ENCODE measurements at regions not wholly inside any gene's neighbourhood (a gene's known extent, or its start where the extent isn't known, plus 50 kb on each side); places are given as distances from the start of the nearest gene placed in this dataset.

DNA sequence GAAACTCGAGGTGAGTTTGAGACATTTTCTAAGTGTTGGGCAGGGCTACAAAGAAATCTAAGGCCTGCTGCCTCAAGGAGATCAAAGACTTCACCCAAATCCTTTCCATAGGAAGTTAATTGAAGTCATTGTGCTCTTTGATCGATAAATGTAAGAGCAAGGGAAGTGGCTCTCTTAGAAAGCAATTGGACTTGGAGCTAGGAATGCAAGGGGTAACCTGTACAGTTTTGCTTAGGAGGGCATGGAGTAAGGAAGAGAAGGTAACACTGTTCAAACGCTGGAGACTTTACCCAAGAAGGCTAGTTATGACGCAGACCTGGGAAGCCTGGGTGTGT is 418.0 kb upstream of the PROX1 start:
- no peak overlapping the region for H3K4me3 ChIP-seq (ENCODE audit: low read depth in 2 of 2, low read length in 2 of 2)
- in situ Hi-C loops (cut with HindIII; ENCODE audit: low pct_unique_long_range_greater_than_20kb, low sequenced_read_pairs) (no loop called here), intact Hi-C loops (cut with micrococcal nuclease; ENCODE audit: unreplicated experiment) (no loop called here)
- ChIA-PET POLR2A (interaction anchor here (0.5 kb wide), 1 partner anchor 955 kb away, joined by 4 read pairs; no protein-coding TSS in a partner anchor), CTCF (no interaction called here)
- ATAC-seq (no peak), DNase-seq (ENCODE audit: low read depth, low spot score) (no peak)
- H3K9me3 ChIP-seq (ENCODE audit: control insufficient read depth, insufficient read depth, low read depth, low read length), result no peaks in the 10 kb centered on the region
- TF ChIP-seq, protein P1, sequence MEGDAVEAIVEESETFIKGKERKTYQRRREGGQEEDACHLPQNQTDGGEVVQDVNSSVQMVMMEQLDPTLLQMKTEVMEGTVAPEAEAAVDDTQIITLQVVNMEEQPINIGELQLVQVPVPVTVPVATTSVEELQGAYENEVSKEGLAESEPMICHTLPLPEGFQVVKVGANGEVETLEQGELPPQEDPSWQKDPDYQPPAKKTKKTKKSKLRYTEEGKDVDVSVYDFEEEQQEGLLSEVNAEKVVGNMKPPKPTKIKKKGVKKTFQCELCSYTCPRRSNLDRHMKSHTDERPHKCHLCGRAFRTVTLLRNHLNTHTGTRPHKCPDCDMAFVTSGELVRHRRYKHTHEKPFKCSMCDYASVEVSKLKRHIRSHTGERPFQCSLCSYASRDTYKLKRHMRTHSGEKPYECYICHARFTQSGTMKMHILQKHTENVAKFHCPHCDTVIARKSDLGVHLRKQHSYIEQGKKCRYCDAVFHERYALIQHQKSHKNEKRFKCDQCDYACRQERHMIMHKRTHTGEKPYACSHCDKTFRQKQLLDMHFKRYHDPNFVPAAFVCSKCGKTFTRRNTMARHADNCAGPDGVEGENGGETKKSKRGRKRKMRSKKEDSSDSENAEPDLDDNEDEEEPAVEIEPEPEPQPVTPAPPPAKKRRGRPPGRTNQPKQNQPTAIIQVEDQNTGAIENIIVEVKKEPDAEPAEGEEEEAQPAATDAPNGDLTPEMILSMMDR (IDR thresholded peaks at IDR 0.05), result no peak
- TF ChIP-seq POLR2AphosphoS5 (IDR thresholded peaks at IDR 0.05; ENCODE audit: low read depth, low read length), result no peak
- TF ChIP-seq, protein P2, sequence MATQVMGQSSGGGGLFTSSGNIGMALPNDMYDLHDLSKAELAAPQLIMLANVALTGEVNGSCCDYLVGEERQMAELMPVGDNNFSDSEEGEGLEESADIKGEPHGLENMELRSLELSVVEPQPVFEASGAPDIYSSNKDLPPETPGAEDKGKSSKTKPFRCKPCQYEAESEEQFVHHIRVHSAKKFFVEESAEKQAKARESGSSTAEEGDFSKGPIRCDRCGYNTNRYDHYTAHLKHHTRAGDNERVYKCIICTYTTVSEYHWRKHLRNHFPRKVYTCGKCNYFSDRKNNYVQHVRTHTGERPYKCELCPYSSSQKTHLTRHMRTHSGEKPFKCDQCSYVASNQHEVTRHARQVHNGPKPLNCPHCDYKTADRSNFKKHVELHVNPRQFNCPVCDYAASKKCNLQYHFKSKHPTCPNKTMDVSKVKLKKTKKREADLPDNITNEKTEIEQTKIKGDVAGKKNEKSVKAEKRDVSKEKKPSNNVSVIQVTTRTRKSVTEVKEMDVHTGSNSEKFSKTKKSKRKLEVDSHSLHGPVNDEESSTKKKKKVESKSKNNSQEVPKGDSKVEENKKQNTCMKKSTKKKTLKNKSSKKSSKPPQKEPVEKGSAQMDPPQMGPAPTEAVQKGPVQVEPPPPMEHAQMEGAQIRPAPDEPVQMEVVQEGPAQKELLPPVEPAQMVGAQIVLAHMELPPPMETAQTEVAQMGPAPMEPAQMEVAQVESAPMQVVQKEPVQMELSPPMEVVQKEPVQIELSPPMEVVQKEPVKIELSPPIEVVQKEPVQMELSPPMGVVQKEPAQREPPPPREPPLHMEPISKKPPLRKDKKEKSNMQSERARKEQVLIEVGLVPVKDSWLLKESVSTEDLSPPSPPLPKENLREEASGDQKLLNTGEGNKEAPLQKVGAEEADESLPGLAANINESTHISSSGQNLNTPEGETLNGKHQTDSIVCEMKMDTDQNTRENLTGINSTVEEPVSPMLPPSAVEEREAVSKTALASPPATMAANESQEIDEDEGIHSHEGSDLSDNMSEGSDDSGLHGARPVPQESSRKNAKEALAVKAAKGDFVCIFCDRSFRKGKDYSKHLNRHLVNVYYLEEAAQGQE (IDR thresholded peaks at IDR 0.05; ENCODE audit: insufficient read depth in 1 of 2, low read depth in 2 of 2, low read length in 1 of 2), result no peak
- no peak for TF ChIP-seq TCF7L2 (IDR thresholded peaks at IDR 0.05; ENCODE audit: low read depth, low read length)
- no peak for TF ChIP-seq SIN3A (IDR thresholded peaks at IDR 0.05; ENCODE audit: borderline replicate concordance, insufficient read depth, low read depth, low read length)
- H3K36me3 ChIP-seq (ENCODE audit: control insufficient read depth, insufficient read depth, low read length), result no peaks in the 10 kb centered on the region
- peaks cover 2% of the 10 kb centered on the region; the same call in 1 of the 2 replicates for H3K27me3 ChIP-seq (ENCODE audit: control insufficient read depth, insufficient read depth, low read length)
- H3K27ac ChIP-seq (ENCODE audit: low read length), result no peak overlapping the region
- no TSS peak for BruUV-seq (replicated peaks)
- no peaks in the 10 kb centered on the region for H3K4me1 ChIP-seq (ENCODE audit: control insufficient read depth, insufficient read depth, low read length)

DNA sequence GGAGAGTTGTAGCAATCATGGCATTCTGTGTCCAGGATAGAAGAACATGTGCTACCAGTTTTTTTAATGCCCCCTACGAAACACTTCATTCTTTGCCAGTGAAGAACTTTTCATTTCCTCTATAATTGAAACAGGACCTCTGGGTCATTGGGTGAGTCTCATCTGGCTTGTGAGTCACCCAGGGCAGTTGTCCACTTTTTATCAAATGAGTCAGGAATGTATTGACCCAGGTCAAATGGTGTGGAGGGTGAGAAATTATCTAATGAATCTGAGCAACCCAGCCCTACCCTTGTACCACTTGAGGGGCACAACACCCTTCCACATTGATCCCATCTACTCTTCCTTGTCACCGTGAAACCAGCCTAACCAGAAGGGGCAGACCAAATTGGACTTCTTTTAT is 417.3 kb upstream of the PROX1 start:
- DNase-seq (ENCODE audit: low read depth, low spot score) (no peak), ATAC-seq (no peak)
- Histone ChIP-seq H3K4me1 (ENCODE audit: control insufficient read depth, insufficient read depth, low read length) (no peaks in the 10 kb centered on the region), H3K27ac (ENCODE audit: low read length) (no peak overlapping the region), H3K27me3 (ENCODE audit: control insufficient read depth, insufficient read depth, low read length) (peaks cover 2% of the 10 kb centered on the region; the same call in 1 of the 2 replicates), H3K36me3 (ENCODE audit: control insufficient read depth, insufficient read depth, low read length) (no peaks in the 10 kb centered on the region), H3K9me3 (ENCODE audit: control insufficient read depth, insufficient read depth, low read depth, low read length) (no peaks in the 10 kb centered on the region), H3K4me3 (ENCODE audit: low read depth in 2 of 2, low read length in 2 of 2) (no peak overlapping the region)
- TF ChIP-seq SIN3A (IDR thresholded peaks at IDR 0.05; ENCODE audit: borderline replicate concordance, insufficient read depth, low read depth, low read length) (no peak), TCF7L2 (IDR thresholded peaks at IDR 0.05; ENCODE audit: low read depth, low read length) (no peak), POLR2AphosphoS5 (IDR thresholded peaks at IDR 0.05; ENCODE audit: low read depth, low read length) (no peak)
- TF ChIP-seq, protein P1 (IDR thresholded peaks at IDR 0.05), result no peak
- TF ChIP-seq, protein P2 (IDR thresholded peaks at IDR 0.05; ENCODE audit: insufficient read depth in 1 of 2, low read depth in 2 of 2, low read length in 1 of 2), result no peak
- in situ Hi-C loops (cut with HindIII; ENCODE audit: low pct_unique_long_range_greater_than_20kb, low sequenced_read_pairs) (no loop called here), intact Hi-C loops (cut with micrococcal nuclease; ENCODE audit: unreplicated experiment) (no loop called here)
- no TSS peak for BruUV-seq (replicated peaks)
- POLR2A ChIA-PET, result interaction anchor here (0.5 kb wide), 1 partner anchor 956 kb away, joined by 4 read pairs; no protein-coding TSS in a partner anchor
- CTCF ChIA-PET, result no interaction called here

Measured in Panc1 (cell line).